ENCODE measurements at regions not wholly inside any gene's neighbourhood (a gene's known extent, or its start where the extent isn't known, plus 50 kb on each side); places are given as distances from the start of the nearest gene placed in this dataset.

GRCh38 chr10:28981007-28981406 is 303.7 kb downstream of the BAMBI start:
- Histone ChIP-seq H3K4me1 (ENCODE audit: low read length) (no peaks in the 10 kb centered on the region), H3K9me3 (ENCODE audit: low read length) (no peaks in the 10 kb centered on the region), H3K4me3 (ENCODE audit: low read length) (no peak overlapping the region), H3K9me2 (replicated peaks; ENCODE audit: insufficient read depth, low read length) (0 out of 2 replicates have a peak, but pooled peaks cover 2% of the 10 kb centered on the region), H3K27ac (ENCODE audit: low read length) (no peak overlapping the region), H3K27me3 (ENCODE audit: low read length) (no peaks in the 10 kb centered on the region), H3K9ac (ENCODE audit: low read length) (no peak overlapping the region), H3K4me2 (ENCODE audit: low read depth, low read length, poor library complexity, severe bottlenecking) (no peak overlapping the region), H2AFZ (ENCODE audit: low read length) (no peak overlapping the region), H4K20me1 (ENCODE audit: insufficient read depth, low read depth, low read length) (no peaks in the 10 kb centered on the region), H3K36me3 (ENCODE audit: insufficient read depth, low read length) (no peaks in the 10 kb centered on the region), H3K79me2 (ENCODE audit: low read length) (no peaks in the 10 kb centered on the region)
- DNase-seq: no peak

- no peaks in the 10 kb centered on the region for H3K9me2 ChIP-seq (replicated peaks; ENCODE audit: insufficient read depth, low read length)
- no peaks in the 10 kb centered on the region for H4K20me1 ChIP-seq (ENCODE audit: insufficient read depth, low read depth, low read length)
- no peak overlapping the region for H3K9ac ChIP-seq (ENCODE audit: low read length)
- H3K4me3 ChIP-seq (ENCODE audit: low read length): no peak overlapping the region
- no peaks in the 10 kb centered on the region for H3K27me3 ChIP-seq (ENCODE audit: low read length)
- H3K4me2 ChIP-seq (ENCODE audit: low read depth, low read length, poor library complexity, severe bottlenecking): no peak overlapping the region
- H3K4me1 ChIP-seq (ENCODE audit: low read length): no peaks in the 10 kb centered on the region
- H3K9me3 ChIP-seq (ENCODE audit: low read length): no peaks in the 10 kb centered on the region
- no peaks in the 10 kb centered on the region for H3K36me3 ChIP-seq (ENCODE audit: insufficient read depth, low read length)
- no peak for DNase-seq
- H3K79me2 ChIP-seq (ENCODE audit: low read length): no peaks in the 10 kb centered on the region
- H2AFZ ChIP-seq (ENCODE audit: low read length): no peak overlapping the region
- no peak overlapping the region for H3K27ac ChIP-seq (ENCODE audit: low read length)
These were observed 305.7 kb downstream of the BAMBI start for GRCh38 chr10:28982974-28983373.

- no peak overlapping the region for H3K27ac ChIP-seq (ENCODE audit: low read length)
- H3K4me3 ChIP-seq (ENCODE audit: low read length): no peak overlapping the region
- H3K4me2 ChIP-seq (ENCODE audit: low read depth, low read length, poor library complexity, severe bottlenecking): no peak overlapping the region
- no peaks in the 10 kb centered on the region for H3K4me1 ChIP-seq (ENCODE audit: low read length)
- no peaks in the 10 kb centered on the region for H3K9me3 ChIP-seq (ENCODE audit: low read length)
- no peaks in the 10 kb centered on the region for H3K79me2 ChIP-seq (ENCODE audit: low read length)
- no peaks in the 10 kb centered on the region for H3K27me3 ChIP-seq (ENCODE audit: low read length)
- H4K20me1 ChIP-seq (ENCODE audit: insufficient read depth, low read depth, low read length): no peaks in the 10 kb centered on the region
- no peak overlapping the region for H2AFZ ChIP-seq (ENCODE audit: low read length)
- H3K36me3 ChIP-seq (ENCODE audit: insufficient read depth, low read length): no peaks in the 10 kb centered on the region
- no peak overlapping the region for H3K9ac ChIP-seq (ENCODE audit: low read length)
- no peak for DNase-seq
- H3K9me2 ChIP-seq (replicated peaks; ENCODE audit: insufficient read depth, low read length): no peaks in the 10 kb centered on the region
These were observed 305.1 kb upstream of the LYZL1 start for GRCh38 chr10:28983799-28984198.

- Histone ChIP-seq H2AFZ (ENCODE audit: low read length) (no peak overlapping the region), H3K9me3 (ENCODE audit: low read length) (no peaks in the 10 kb centered on the region), H3K27me3 (ENCODE audit: low read length) (no peaks in the 10 kb centered on the region), H3K9ac (ENCODE audit: low read length) (no peak overlapping the region), H3K4me1 (ENCODE audit: low read length) (no peaks in the 10 kb centered on the region), H3K9me2 (replicated peaks; ENCODE audit: insufficient read depth, low read length) (no peaks in the 10 kb centered on the region), H3K79me2 (ENCODE audit: low read length) (no peaks in the 10 kb centered on the region), H3K36me3 (ENCODE audit: insufficient read depth, low read length) (no peaks in the 10 kb centered on the region), H4K20me1 (ENCODE audit: insufficient read depth, low read depth, low read length) (no peaks in the 10 kb centered on the region), H3K4me2 (ENCODE audit: low read depth, low read length, poor library complexity, severe bottlenecking) (no peak overlapping the region), H3K27ac (ENCODE audit: low read length) (no peak overlapping the region), H3K4me3 (ENCODE audit: low read length) (no peak overlapping the region)
- DNase-seq: no peak
These were observed 304.4 kb upstream of the LYZL1 start for GRCh38 chr10:28984431-28984830.

- Histone ChIP-seq H3K79me2 (ENCODE audit: low read length) (no peaks in the 10 kb centered on the region), H4K20me1 (ENCODE audit: insufficient read depth, low read depth, low read length) (no peaks in the 10 kb centered on the region), H3K27ac (ENCODE audit: low read length) (no peak overlapping the region), H3K9me2 (replicated peaks; ENCODE audit: insufficient read depth, low read length) (no peaks in the 10 kb centered on the region), H3K4me2 (ENCODE audit: low read depth, low read length, poor library complexity, severe bottlenecking) (no peak overlapping the region), H2AFZ (ENCODE audit: low read length) (no peak overlapping the region), H3K4me3 (ENCODE audit: low read length) (no peak overlapping the region), H3K4me1 (ENCODE audit: low read length) (no peaks in the 10 kb centered on the region), H3K9ac (ENCODE audit: low read length) (no peak overlapping the region), H3K36me3 (ENCODE audit: insufficient read depth, low read length) (no peaks in the 10 kb centered on the region), H3K9me3 (ENCODE audit: low read length) (no peaks in the 10 kb centered on the region), H3K27me3 (ENCODE audit: low read length) (0 out of 2 replicates have a peak, but pooled peaks cover 2% of the 10 kb centered on the region)
- no peak for DNase-seq
These were observed 303.6 kb upstream of the LYZL1 start for GRCh38 chr10:28985137-28985885.

GRCh38 chr10:28986117-28986792 is 302.6 kb upstream of the LYZL1 start:
- Histone ChIP-seq H3K27ac (ENCODE audit: low read length) (no peak overlapping the region), H2AFZ (ENCODE audit: low read length) (no peak overlapping the region), H4K20me1 (ENCODE audit: insufficient read depth, low read depth, low read length) (no peaks in the 10 kb centered on the region), H3K9ac (ENCODE audit: low read length) (no peak overlapping the region), H3K4me2 (ENCODE audit: low read depth, low read length, poor library complexity, severe bottlenecking) (no peak overlapping the region), H3K36me3 (ENCODE audit: insufficient read depth, low read length) (no peaks in the 10 kb centered on the region), H3K4me1 (ENCODE audit: low read length) (no peaks in the 10 kb centered on the region), H3K9me2 (replicated peaks; ENCODE audit: insufficient read depth, low read length) (no peaks in the 10 kb centered on the region), H3K4me3 (ENCODE audit: low read length) (no peak overlapping the region), H3K79me2 (ENCODE audit: low read length) (no peaks in the 10 kb centered on the region), H3K27me3 (ENCODE audit: low read length) (0 out of 2 replicates have a peak, but pooled peaks cover 2% of the 10 kb centered on the region), H3K9me3 (ENCODE audit: low read length) (no peaks in the 10 kb centered on the region)
- DNase-seq: no peak

GRCh38 chr10:28986856-28987255 is 302.0 kb upstream of the LYZL1 start:
- H3K4me2 ChIP-seq (ENCODE audit: low read depth, low read length, poor library complexity, severe bottlenecking): no peak overlapping the region
- no peaks in the 10 kb centered on the region for H3K4me1 ChIP-seq (ENCODE audit: low read length)
- no peaks in the 10 kb centered on the region for H4K20me1 ChIP-seq (ENCODE audit: insufficient read depth, low read depth, low read length)
- H3K36me3 ChIP-seq (ENCODE audit: insufficient read depth, low read length): no peaks in the 10 kb centered on the region
- no peak overlapping the region for H3K4me3 ChIP-seq (ENCODE audit: low read length)
- no peak overlapping the region for H2AFZ ChIP-seq (ENCODE audit: low read length)
- no peaks in the 10 kb centered on the region for H3K9me2 ChIP-seq (replicated peaks; ENCODE audit: insufficient read depth, low read length)
- H3K9ac ChIP-seq (ENCODE audit: low read length): no peak overlapping the region
- no peak overlapping the region for H3K27ac ChIP-seq (ENCODE audit: low read length)
- no peak for DNase-seq
- no peaks in the 10 kb centered on the region for H3K9me3 ChIP-seq (ENCODE audit: low read length)
- H3K27me3 ChIP-seq (ENCODE audit: low read length): 0 out of 2 replicates have a peak, but pooled peaks cover 2% of the 10 kb centered on the region
- H3K79me2 ChIP-seq (ENCODE audit: low read length): no peaks in the 10 kb centered on the region

- Histone ChIP-seq H3K36me3 (ENCODE audit: insufficient read depth, low read length) (no peaks in the 10 kb centered on the region), H4K20me1 (ENCODE audit: insufficient read depth, low read depth, low read length) (no peaks in the 10 kb centered on the region), H3K4me2 (ENCODE audit: low read depth, low read length, poor library complexity, severe bottlenecking) (no peak overlapping the region), H3K4me1 (ENCODE audit: low read length) (no peaks in the 10 kb centered on the region), H3K27ac (ENCODE audit: low read length) (no peak overlapping the region), H3K9me3 (ENCODE audit: low read length) (no peaks in the 10 kb centered on the region), H3K9me2 (replicated peaks; ENCODE audit: insufficient read depth, low read length) (no peaks in the 10 kb centered on the region), H3K27me3 (ENCODE audit: low read length) (0 out of 2 replicates have a peak, but pooled peaks cover 2% of the 10 kb centered on the region), H3K4me3 (ENCODE audit: low read length) (no peak overlapping the region), H2AFZ (ENCODE audit: low read length) (no peak overlapping the region), H3K9ac (ENCODE audit: low read length) (no peak overlapping the region), H3K79me2 (ENCODE audit: low read length) (no peaks in the 10 kb centered on the region)
- no peak for DNase-seq
These were observed 301.1 kb upstream of the LYZL1 start for GRCh38 chr10:28987555-28988320.

Measured in Karpas-422 (cell line).